Liver (tissue), 3 donors: ENCODE measurements at regions not wholly inside any gene's neighbourhood (a gene's known extent, or its start where the extent isn't known, plus 50 kb on each side); places are given as distances from the start of the nearest gene placed in this dataset.

Experiments
- MAX ChIP-seq: IDR thresholded peaks from 2 replicates; pipeline ENCODE4 v1.6.1; 2016; ENCODE audit warnings: antibody characterized with exemption
- REST ChIP-seq: IDR thresholded peaks from 2 replicates; pipeline ENCODE4 v1.6.1; 2016; ENCODE audit warnings: antibody characterized with exemption, mild to moderate bottlenecking
- SP1 ChIP-seq: IDR thresholded peaks from 2 replicates; pipeline ENCODE4 v1.6.1; 2018; ENCODE audit warnings: antibody characterized with exemption, mild to moderate bottlenecking
- TAF1 ChIP-seq: conservative IDR thresholded peaks from 2 replicates; pipeline ENCODE4 v1.6.1; 2016; ENCODE audit warnings: antibody characterized with exemption, mild to moderate bottlenecking
- YY1 ChIP-seq: IDR thresholded peaks from 2 replicates; pipeline ENCODE4 v1.6.1; 2016; ENCODE audit warnings: antibody characterized with exemption, mild to moderate bottlenecking
- TF ChIP-seq, protein P1 (sequence below): fragments of 150-350 bp; IDR thresholded peaks from 2 replicates; pipeline ENCODE4 v1.5.1; 2017; ENCODE audit warnings: improper control_type of control experiment, low read depth, low read length; ENCODE audit not compliant: missing input control
- TF ChIP-seq, protein P2 (sequence below): IDR thresholded peaks from 2 replicates; pipeline ENCODE4 v1.6.1; 2016; ENCODE audit warnings: antibody characterized with exemption
- donor health status: healthy.
- donor health status: healthy.

DNA sequence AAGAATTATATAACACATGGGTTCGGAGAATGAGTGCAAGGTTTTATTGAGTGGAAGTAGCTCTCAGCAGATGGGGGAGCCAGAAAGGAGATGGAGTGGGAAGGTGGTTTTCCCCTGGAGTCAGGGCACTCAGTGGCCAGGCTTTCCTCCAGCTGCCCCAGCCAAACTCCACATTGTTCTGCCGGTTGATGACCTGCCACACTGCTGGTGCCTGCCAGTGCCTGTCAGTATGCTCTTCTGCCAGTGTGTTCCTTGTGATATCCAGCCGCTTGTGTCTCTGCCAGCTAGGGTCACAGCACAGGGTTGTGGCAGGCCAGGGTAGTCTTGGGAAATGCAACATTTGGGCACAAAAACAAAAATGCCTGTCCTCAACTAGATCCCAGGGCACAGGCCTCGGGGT is 604.8 kb upstream of the TECRL start:
- TF ChIP-seq MAX (no peak), TAF1 (no peak), YY1 (no peak), SP1 (no peak), REST (no peak)
- TF ChIP-seq, protein P1, sequence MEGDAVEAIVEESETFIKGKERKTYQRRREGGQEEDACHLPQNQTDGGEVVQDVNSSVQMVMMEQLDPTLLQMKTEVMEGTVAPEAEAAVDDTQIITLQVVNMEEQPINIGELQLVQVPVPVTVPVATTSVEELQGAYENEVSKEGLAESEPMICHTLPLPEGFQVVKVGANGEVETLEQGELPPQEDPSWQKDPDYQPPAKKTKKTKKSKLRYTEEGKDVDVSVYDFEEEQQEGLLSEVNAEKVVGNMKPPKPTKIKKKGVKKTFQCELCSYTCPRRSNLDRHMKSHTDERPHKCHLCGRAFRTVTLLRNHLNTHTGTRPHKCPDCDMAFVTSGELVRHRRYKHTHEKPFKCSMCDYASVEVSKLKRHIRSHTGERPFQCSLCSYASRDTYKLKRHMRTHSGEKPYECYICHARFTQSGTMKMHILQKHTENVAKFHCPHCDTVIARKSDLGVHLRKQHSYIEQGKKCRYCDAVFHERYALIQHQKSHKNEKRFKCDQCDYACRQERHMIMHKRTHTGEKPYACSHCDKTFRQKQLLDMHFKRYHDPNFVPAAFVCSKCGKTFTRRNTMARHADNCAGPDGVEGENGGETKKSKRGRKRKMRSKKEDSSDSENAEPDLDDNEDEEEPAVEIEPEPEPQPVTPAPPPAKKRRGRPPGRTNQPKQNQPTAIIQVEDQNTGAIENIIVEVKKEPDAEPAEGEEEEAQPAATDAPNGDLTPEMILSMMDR: no peak
- TF ChIP-seq, protein P2, sequence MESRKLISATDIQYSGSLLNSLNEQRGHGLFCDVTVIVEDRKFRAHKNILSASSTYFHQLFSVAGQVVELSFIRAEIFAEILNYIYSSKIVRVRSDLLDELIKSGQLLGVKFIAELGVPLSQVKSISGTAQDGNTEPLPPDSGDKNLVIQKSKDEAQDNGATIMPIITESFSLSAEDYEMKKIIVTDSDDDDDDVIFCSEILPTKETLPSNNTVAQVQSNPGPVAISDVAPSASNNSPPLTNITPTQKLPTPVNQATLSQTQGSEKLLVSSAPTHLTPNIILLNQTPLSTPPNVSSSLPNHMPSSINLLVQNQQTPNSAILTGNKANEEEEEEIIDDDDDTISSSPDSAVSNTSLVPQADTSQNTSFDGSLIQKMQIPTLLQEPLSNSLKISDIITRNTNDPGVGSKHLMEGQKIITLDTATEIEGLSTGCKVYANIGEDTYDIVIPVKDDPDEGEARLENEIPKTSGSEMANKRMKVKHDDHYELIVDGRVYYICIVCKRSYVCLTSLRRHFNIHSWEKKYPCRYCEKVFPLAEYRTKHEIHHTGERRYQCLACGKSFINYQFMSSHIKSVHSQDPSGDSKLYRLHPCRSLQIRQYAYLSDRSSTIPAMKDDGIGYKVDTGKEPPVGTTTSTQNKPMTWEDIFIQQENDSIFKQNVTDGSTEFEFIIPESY: peak; percentile 15
